Fibroblast of mammary gland (primary cell): ENCODE measurements at regions not wholly inside any gene's neighbourhood (a gene's known extent, or its start where the extent isn't known, plus 50 kb on each side); places are given as distances from the start of the nearest gene placed in this dataset.

Experiments
- DNase-seq: peaks from one replicate; pipeline ENCODE4 v3.0.0-alpha.2; 2010; ENCODE audit warnings: low read depth
- H3K4me3 ChIP-seq: 2 replicates; pipeline ENCODE4 v1.5.1; 2011; ENCODE audit warnings: low read depth, mild to moderate bottlenecking, low read length, moderate library complexity; ENCODE audit not compliant: control insufficient read depth
- CTCF ChIP-seq: conservative IDR thresholded peaks from 2 replicates; pipeline ENCODE4 v1.5.1; 2011; ENCODE audit warnings: low read depth, low read length, inconsistent platforms; ENCODE audit not compliant: control insufficient read depth, insufficient read depth

GRCh38 chr18:75687626-75688025, 260.1 kb upstream of the SMIM21 start:
- no peak for TF ChIP-seq CTCF
- DNase-seq: no peak
- no peak overlapping the region for H3K4me3 ChIP-seq

- DNase-seq: no peak
- no peak for TF ChIP-seq CTCF
- no peak overlapping the region for H3K4me3 ChIP-seq
Observed at GRCh38 chr18:75683426-75683825, 255.9 kb upstream of the SMIM21 start.

GRCh38 chr18:75681538-75682115, 254.1 kb upstream of the SMIM21 start:
- no peak overlapping the region for H3K4me3 ChIP-seq
- no peak for DNase-seq
- TF ChIP-seq CTCF: no peak

- H3K4me3 ChIP-seq: no peak overlapping the region
- TF ChIP-seq CTCF: no peak
- peak; percentile 52 for DNase-seq
Observed at GRCh38 chr18:75679331-75679730, 251.8 kb upstream of the SMIM21 start.

- no peak overlapping the region for H3K4me3 ChIP-seq
- TF ChIP-seq CTCF: no peak
- peak; percentile 7 for DNase-seq
Observed at GRCh38 chr18:75678627-75679026, 251.1 kb upstream of the SMIM21 start.

- DNase-seq: no peak
- no peak for TF ChIP-seq CTCF
- no peak overlapping the region for H3K4me3 ChIP-seq
Observed at GRCh38 chr18:75677696-75678455, 250.4 kb upstream of the SMIM21 start.
